Psoas muscle (tissue), 7 donors: ENCODE measurements at regions not wholly inside any gene's neighbourhood (a gene's known extent, or its start where the extent isn't known, plus 50 kb on each side); places are given as distances from the start of the nearest gene placed in this dataset.

Experiments
- ATAC-seq, 4 donors: fragments of 200-7000 bp; cut with Tn5 transposase; one replicate each; pipeline ENCODE4 v1.9.1; 2020; ENCODE audit warnings: moderate library complexity in 3 of 4, mild to moderate bottlenecking in 2 of 4
- DNase-seq, 2 donors: peaks; one replicate each; pipeline ENCODE4 v3.0.0-alpha.2; 2020
- H3K27ac ChIP-seq: fragments of 200-600 bp; one replicate; pipeline ENCODE4 v1.8.0; 2022
- H3K27me3 ChIP-seq, 3 donors: fragments of 200-600 bp in 1 of 3; one replicate each; pipeline versions ENCODE4 v1.6.1 to v1.8.0; 2013 to 2022; ENCODE audit warnings: low read length in 2 of 3, mild to moderate bottlenecking in 2 of 3, moderate library complexity in 1 of 3; ENCODE audit not compliant: insufficient read depth in 3 of 3
- H3K36me3 ChIP-seq, 2 donors: fragments of 200-600 bp in 1 of 2; one replicate each; pipeline versions ENCODE4 v1.6.1 to v1.8.0; 2013 to 2022; ENCODE audit warnings: low read depth in 1 of 2, mild to moderate bottlenecking in 1 of 2, moderate library complexity in 1 of 2; ENCODE audit not compliant: insufficient read depth in 1 of 2
- H3K4me1 ChIP-seq: fragments of 200-600 bp; one replicate; pipeline ENCODE4 v1.8.0; 2022
- H3K4me3 ChIP-seq: fragments of 200-600 bp; one replicate; pipeline ENCODE4 v1.8.0; 2022; ENCODE audit warnings: mild to moderate bottlenecking
- H3K9me3 ChIP-seq: fragments of 200-600 bp; one replicate; pipeline ENCODE4 v1.8.0; 2022
- WGBS, 3 donors: extraction: QIAGEN DNeasy Blood & Tissue Kit; methylation state at CpG; one replicate each; pipeline versions ENCODE4 v1.1.6 to v1.1.7; 2013; 5-methylcytosine and 5-hydroxymethylcytosine counted together
- intact Hi-C, 2 donors: fragments of 100-400 bp; cut with DNase I; formaldehyde crosslinking; loops; one replicate each; pipeline versions ENCODE4 v1.11.0 to v1.14.2; 2022
- TF ChIP-seq, protein P1 (sequence below): fragments of 200-600 bp; IDR thresholded peaks from one replicate; pipeline ENCODE4 v1.8.0; 2022; ENCODE audit warnings: antibody characterized with exemption
- donor health status: healthy with polysubstance abuse.
- donor health status: DM: no; HTN: no; CAD: no; lungs with moderate emphysema.
- donor health status: Bipolar disorder and iron deficiency.
- donor health status: healthy.
- donor health status: DM: yes; HTN: yes; CAD: no.
- donor health status: DM: no; HTN: no; CAD: no.
- donor health status: DM: yes; HTN: yes; CAD: no.

GRCh38 chr17:27244011-27244410 is 49.9 kb upstream of the WSB1 start:
- DNase-seq (no peak), ATAC-seq (no peak)
- H3K27ac ChIP-seq: peak overlapping the region; percentile 89
- no peak overlapping the region for H3K4me3 ChIP-seq
- 89 to 95% (median 92%) methylated on average over 7 of the region's 7 CpGs for WGBS, 3 donors
- H3K4me1 ChIP-seq: peaks cover 34% of the 10 kb centered on the region
- H3K27me3 ChIP-seq: no peaks in the 10 kb centered on the region
- no peaks in the 10 kb centered on the region for H3K36me3 ChIP-seq
- intact Hi-C loops: loop anchor here (5.0 to 10.0 kb wide), 4 partner anchors 48 to 251 kb away; partner anchors contain the start of genes KSR1 (in 1 of the 2) and WSB1 (in 1 of the 2)
- TF ChIP-seq, protein P1, sequence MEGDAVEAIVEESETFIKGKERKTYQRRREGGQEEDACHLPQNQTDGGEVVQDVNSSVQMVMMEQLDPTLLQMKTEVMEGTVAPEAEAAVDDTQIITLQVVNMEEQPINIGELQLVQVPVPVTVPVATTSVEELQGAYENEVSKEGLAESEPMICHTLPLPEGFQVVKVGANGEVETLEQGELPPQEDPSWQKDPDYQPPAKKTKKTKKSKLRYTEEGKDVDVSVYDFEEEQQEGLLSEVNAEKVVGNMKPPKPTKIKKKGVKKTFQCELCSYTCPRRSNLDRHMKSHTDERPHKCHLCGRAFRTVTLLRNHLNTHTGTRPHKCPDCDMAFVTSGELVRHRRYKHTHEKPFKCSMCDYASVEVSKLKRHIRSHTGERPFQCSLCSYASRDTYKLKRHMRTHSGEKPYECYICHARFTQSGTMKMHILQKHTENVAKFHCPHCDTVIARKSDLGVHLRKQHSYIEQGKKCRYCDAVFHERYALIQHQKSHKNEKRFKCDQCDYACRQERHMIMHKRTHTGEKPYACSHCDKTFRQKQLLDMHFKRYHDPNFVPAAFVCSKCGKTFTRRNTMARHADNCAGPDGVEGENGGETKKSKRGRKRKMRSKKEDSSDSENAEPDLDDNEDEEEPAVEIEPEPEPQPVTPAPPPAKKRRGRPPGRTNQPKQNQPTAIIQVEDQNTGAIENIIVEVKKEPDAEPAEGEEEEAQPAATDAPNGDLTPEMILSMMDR: no peak
- H3K9me3 ChIP-seq: no peaks in the 10 kb centered on the region
